ENCODE measurements at regions not wholly inside any gene's neighbourhood (a gene's known extent, or its start where the extent isn't known, plus 50 kb on each side); places are given as distances from the start of the nearest gene placed in this dataset.
"Not testable (repeated sequence)": the region's sequence is repeated elsewhere in the genome, so short reads cannot be mapped to it uniquely, and the experiment has no call there.

DNA sequence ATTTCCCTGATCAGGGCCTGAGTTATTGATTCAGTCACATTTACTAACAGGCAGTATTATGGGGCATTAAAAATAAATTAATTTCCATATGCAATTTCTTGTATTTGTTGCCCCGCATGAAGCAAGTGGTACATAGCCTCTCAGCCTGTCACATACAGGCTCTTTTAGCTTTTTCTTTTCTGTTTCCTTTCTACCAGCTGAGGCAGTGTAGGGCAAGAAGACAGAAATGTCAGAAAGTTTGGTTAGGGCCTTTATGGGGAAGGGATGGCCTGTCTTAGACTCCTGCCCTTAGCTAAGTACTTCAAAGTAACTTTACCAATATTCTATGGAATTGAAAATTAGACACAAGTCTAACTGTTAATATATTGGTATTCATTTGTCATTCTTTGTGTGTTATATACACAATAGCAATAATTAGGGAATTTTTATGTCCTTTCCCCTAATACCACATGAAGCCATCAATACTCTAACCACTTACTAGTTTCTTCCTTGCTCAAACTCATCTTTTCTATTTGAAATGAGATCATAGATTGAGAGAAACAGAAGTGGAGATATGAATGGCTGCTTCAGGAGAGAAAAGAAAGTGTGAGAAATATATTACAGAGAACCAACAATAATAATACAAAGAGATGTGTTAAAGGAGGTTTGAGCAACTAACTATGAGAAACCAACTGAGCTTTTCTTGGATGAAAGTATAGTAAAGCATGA is 669.6 kb downstream of the PCDH17 start:
- no peak for DNase-seq (ENCODE audit: low read depth)
- H3K4me3 ChIP-seq (ENCODE audit: low read depth, low read length), result no peak overlapping the region

DNA sequence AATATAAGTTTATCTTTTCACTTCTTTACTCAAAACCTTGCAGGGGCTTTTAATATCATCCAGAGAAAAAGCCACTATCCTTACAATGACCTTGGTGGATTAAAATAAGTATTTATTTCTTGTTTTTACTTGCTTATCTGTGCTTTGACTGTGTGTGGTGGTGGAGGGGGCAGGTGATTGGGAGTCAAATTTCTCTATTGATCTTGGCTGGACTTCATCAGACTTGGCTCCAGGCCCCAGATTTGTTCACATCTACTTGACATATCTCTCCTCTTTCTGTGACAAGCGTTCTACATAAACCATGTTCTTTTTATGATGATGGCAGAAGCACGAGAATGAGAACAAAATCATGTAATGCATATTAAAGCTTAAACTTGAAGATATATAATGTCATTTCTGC is 670.8 kb downstream of the PCDH17 start:
- H3K4me3 ChIP-seq (ENCODE audit: low read depth, low read length), result no peak overlapping the region
- DNase-seq (ENCODE audit: low read depth), result no peak

DNA sequence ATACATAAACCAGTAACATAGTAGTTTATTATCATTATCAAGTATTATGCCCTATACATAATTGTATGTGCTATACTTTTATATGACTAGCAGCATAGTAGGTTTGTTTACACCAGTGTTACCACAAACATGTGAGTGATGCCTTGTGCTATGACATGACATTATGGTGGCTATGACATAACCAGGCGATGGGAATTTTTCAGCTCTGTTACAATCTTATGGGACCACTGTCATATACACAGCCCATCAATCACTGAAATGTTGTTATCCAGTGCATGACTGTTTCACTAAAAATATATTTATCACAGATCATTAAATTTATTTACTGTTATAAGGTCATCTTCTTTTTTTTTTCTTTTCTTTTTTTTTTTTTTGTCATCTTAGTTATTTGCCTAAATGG is 674.5 kb downstream of the PCDH17 start:
- no peak overlapping the region for H3K4me3 ChIP-seq (ENCODE audit: low read depth, low read length)
- DNase-seq (ENCODE audit: low read depth), result no peak

- no peak overlapping the region for H3K4me3 ChIP-seq (ENCODE audit: low read depth, low read length)
- no peak for DNase-seq (ENCODE audit: low read depth)
Observed at GRCh38 chr13:58313219-58313618, 681.7 kb downstream of the PCDH17 start.

DNA sequence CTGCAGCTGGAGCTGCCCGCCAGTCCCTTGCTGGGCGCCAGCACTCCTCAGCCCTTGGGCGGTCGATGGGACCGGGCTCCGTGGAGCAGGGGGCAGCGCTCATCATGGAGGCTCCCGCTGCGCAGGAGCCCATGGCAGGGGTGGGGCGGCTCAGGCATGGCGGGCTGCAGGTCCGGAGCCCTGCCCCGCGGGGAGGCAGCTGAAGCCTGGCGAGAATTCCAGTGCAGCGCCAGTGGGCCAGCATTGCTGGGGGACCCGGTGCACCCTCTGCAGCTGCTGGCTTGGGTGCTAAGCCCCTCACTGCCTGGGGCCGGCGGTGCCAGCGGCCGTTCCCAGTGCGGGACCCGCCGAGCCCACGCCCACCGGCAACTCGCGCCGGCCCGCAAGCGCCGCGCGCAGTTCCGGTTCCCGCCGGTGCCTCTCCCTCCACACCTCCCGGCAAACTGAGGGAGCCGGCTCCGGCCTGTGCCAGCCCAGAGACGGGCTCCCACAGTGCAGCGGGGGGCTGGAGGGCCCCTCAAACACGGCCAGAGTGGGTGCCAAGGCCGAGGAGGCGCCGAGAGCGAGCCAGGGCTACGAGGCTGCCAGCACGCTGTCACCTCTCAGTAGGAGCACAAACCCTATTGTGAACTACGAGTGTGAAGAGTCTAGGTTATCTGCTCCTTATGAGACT is 687.1 kb downstream of the PCDH17 start:
- H3K4me3 ChIP-seq (ENCODE audit: low read depth, low read length), result no peak overlapping the region
- no peak for DNase-seq (ENCODE audit: low read depth)

GRCh38 chr13:58324161-58324560 is 692.6 kb downstream of the PCDH17 start:
- H3K4me3 ChIP-seq (ENCODE audit: low read depth, low read length), result no peak overlapping the region
- DNase-seq (ENCODE audit: low read depth), result no peak

DNA sequence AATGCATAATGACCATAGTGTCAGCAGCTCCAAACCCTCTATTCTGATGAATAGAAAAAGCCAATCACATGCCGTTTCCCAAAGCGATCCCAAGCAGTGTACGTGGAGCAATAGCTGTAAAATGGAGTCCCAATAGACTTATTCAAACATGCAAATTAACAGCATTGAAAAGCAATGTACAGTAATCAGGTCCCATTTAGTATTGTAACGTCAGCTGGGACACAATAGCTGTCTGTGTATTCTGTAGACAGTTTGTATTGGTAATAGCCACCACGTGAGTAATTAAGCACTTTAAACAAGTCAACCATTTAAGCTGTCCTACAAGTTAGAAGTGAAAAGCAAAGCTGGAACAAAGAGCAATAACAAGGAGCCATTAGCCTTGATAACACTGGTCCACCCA is 698.2 kb downstream of the PCDH17 start:
- no peak for DNase-seq (ENCODE audit: low read depth)
- H3K4me3 ChIP-seq (ENCODE audit: low read depth, low read length), result no peak overlapping the region

- no peak overlapping the region for H3K4me3 ChIP-seq (ENCODE audit: low read depth, low read length)
- no peak for DNase-seq (ENCODE audit: low read depth)
Observed at GRCh38 chr13:58340895-58341294, 709.4 kb downstream of the PCDH17 start.

DNA sequence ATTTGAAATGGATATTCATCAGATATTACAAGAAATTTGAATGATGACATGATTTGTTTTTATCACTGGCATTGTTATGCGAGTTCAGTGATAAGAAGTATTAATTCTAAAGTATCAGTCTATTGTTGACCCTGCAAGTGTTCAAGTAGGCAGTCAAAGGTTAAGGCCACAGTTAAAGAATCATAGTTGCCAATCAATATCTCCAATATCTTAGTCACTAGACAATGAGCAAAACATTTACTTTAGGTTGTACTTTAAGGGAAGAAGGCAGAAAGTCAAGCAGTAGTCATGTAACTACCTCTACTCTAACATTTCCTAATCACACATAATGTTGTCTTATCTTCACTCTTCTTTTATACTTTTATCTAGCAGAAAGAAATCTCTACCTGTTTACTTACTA is 709.8 kb downstream of the PCDH17 start:
- DNase-seq (ENCODE audit: low read depth), result no peak
- H3K4me3 ChIP-seq (ENCODE audit: low read depth, low read length), result no peak overlapping the region

- no peak for DNase-seq (ENCODE audit: low read depth)
- no peak overlapping the region for H3K4me3 ChIP-seq (ENCODE audit: low read depth, low read length)
Observed at GRCh38 chr13:58343076-58343475, 711.5 kb downstream of the PCDH17 start.

GRCh38 chr13:58352100-58352499 is 720.6 kb downstream of the PCDH17 start:
- H3K4me3 ChIP-seq (ENCODE audit: low read depth, low read length); DNase-seq (ENCODE audit: low read depth): not testable (repeated sequence)

DNA sequence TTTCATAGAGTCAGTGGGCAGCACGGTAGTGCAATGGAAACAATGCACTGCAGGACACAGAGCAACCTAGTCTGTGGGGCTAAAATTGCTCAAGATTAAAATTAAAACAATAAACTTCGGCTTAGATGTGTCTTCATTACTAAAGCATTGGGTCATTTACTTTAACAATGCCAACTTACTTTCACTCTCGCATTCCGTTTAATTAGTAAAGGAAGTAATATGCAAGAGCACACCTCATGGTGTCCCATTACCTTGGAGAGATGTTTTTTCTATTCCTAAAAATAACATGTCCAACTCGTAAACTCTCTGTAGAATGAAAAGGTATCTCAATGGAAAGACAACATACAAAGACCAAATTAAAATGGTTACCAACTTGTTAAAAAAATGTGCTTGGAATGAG is 738.4 kb downstream of the PCDH17 start:
- no peak overlapping the region for H3K4me3 ChIP-seq (ENCODE audit: low read depth, low read length)
- no peak for DNase-seq (ENCODE audit: low read depth)

DNA sequence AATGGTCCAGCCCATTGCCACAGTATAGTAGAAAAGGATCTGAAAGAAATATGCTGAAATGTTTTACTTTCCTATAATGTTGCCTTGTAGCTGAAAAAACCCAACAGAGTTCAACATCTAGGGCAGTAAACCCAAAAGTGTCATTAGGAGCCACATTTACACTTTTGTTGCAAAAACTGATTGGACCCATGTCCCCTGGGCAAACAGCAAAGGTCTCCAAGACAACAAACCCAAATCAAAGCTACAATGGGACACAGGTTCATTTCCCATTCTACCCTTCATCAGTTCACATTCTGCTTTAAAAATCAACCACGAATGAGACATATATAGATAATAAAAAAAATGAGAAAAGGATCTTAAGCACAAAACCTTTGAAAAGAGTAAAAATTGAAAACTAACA is 744.8 kb downstream of the PCDH17 start:
- no peak for DNase-seq (ENCODE audit: low read depth)
- H3K4me3 ChIP-seq (ENCODE audit: low read depth, low read length), result no peak overlapping the region

DNA sequence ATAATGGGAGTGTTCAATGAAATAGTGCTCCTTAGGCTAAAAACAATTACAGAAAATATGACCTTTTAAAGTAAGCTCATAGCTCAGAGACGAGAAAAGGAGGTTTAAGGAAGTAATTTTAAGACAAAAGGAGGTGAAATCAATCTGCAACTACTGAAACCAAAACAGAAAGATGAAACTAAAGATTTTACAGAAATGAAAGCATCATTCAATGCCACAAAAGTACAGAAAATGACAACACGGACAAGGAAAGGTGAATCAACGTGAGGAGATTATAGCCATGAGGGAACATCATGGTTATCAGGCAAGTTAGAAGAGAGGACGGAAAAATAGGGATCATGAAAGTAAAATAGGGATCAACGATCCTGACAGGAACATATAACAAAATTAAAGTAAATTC is 745.2 kb downstream of the PCDH17 start:
- no peak overlapping the region for H3K4me3 ChIP-seq (ENCODE audit: low read depth, low read length)
- no peak for DNase-seq (ENCODE audit: low read depth)

GRCh38 chr13:58379221-58379620 is 747.7 kb downstream of the PCDH17 start:
- no peak for DNase-seq (ENCODE audit: low read depth)
- no peak overlapping the region for H3K4me3 ChIP-seq (ENCODE audit: low read depth, low read length)

DNA sequence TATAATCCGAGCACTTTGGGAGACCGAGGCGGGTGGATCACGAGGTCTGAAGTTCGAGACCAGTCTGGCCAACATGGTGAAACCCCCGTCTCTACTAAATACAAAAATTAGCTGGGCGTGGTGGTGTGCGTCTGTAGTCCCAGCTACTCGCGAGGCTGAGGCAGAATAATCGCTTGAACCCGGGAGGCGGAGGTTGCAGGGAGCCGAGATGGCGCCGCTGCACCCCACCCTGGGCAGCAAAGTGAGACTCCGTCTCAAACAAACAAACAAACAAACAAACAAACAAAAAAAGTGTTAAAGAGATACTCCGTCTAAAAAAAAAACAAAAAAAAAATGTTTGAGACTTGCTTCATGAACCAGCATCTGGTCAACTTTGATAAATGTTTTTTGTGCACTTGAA is 753.8 kb downstream of the PCDH17 start:
- H3K4me3 ChIP-seq (ENCODE audit: low read depth, low read length); DNase-seq (ENCODE audit: low read depth): not testable (repeated sequence)

DNA sequence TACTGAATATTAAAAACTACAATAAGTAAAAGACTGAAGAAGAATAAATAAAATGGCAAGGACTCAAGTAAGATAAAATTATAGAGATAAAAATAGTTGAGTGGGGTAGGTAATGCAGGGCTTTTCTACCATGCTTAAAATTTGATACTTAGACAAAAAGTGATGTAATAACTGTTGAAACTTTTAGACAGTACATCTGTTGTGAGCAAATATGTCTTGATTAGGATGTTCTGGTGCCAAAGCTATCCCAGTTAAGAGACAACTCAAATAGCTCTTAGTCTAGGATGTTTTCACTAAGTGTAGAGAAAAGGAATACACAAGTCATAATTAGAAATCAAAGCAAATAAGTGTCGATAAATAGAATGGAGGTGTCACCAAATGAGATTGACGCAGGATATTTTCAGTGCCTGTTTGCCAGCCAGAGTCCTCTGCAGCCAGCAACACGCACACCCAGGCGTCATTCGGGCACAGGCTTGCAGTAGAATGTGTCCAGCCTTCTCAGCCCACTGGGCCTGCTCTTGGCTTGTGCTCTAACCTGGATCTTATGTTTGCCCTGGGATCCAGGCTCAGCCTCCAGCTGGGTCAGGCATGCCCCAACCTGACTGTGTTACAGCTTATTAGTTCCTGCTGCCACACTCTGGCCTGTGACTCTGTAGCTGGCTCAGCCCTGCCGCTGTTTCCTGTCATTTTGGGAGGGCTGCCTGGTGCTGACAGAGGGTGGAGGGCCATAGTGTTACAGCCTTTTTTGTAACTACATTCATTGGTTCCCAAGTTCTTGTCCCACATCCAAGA is 766.2 kb downstream of the PCDH17 start:
- H3K4me3 ChIP-seq (ENCODE audit: low read depth, low read length), result no peak overlapping the region
- no peak for DNase-seq (ENCODE audit: low read depth)

DNA sequence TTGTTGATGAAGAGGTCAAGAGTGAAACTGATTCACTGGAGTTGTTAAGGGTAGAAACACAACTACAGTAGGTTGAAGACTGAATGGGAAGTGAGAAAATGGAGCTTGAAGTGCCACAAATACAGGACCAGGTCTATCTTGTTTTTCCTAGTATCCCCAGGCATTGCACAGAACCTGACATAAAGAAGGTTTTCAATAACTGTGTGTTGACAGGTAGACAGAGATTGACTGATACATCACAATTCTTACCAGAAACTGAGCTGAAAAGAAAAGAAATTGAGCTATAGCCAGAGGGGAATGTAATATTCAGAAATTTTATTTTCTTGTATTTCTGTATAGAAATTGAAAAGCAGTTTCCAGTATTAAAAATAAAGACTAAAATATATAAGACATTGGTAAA is 767.7 kb downstream of the PCDH17 start:
- H3K4me3 ChIP-seq (ENCODE audit: low read depth, low read length), result no peak overlapping the region
- no peak for DNase-seq (ENCODE audit: low read depth)

DNA sequence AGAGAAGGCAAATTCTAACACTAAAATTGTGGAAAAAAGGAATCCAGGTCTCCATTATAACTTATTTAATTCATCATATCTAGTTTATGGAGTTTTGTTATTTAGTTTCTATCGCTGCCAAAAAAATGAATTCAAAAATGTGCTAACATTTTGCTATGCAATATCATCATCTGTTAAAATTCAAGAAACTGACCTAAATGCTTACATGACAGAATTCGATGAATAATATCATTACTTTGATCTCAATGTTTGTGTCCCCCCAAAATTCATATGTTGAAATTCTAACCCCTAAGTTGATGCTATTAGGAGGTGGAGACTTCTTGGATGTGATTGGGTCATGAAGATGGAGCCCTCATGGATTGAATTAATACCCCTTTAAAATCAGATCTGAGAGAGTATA is 775.0 kb downstream of the PCDH17 start:
- H3K4me3 ChIP-seq (ENCODE audit: low read depth, low read length), result no peak overlapping the region
- no peak for DNase-seq (ENCODE audit: low read depth)

- H3K4me3 ChIP-seq (ENCODE audit: low read depth, low read length), result no peak overlapping the region
- no peak for DNase-seq (ENCODE audit: low read depth)
Observed at GRCh38 chr13:58429917-58430316, 798.4 kb downstream of the PCDH17 start.

- H3K4me3 ChIP-seq (ENCODE audit: low read depth, low read length), result no peak overlapping the region
- no peak for DNase-seq (ENCODE audit: low read depth)
Observed at GRCh38 chr13:58434943-58435342, 803.4 kb downstream of the PCDH17 start.
